Muscle of leg (tissue), 3 donors: ENCODE measurements at regions not wholly inside any gene's neighbourhood (a gene's known extent, or its start where the extent isn't known, plus 50 kb on each side); places are given as distances from the start of the nearest gene placed in this dataset.

Experiments
- DNase-seq: peaks from one replicate; pipeline ENCODE4 v3.0.0; 2013
- H3K27ac ChIP-seq: one replicate; pipeline ENCODE4 v1.5.1; 2013; ENCODE audit warnings: mild to moderate bottlenecking, low read length, control low read depth
- H3K27me3 ChIP-seq: one replicate; pipeline ENCODE4 v1.6.1; 2013; ENCODE audit warnings: low read length; ENCODE audit not compliant: control insufficient read depth, insufficient read depth
- H3K36me3 ChIP-seq: one replicate; pipeline ENCODE4 v1.6.1; 2013; ENCODE audit warnings: low read length; ENCODE audit not compliant: control insufficient read depth, insufficient read depth
- H3K4me1 ChIP-seq: one replicate; pipeline ENCODE4 v1.6.1; 2013; ENCODE audit warnings: low read length; ENCODE audit not compliant: control insufficient read depth, insufficient read depth
- H3K4me3 ChIP-seq: one replicate; pipeline ENCODE4 v1.5.1; 2013; ENCODE audit warnings: low read length, control low read depth
- H3K9me3 ChIP-seq: replicated peaks from 2 replicates; pipeline ENCODE4 v1.6.1; 2013; ENCODE audit warnings: low read depth, low read length; ENCODE audit not compliant: control insufficient read depth
- WGBS: methylation state at CpG from one replicate; pipeline ENCODE4 v1.1.5; 2013; ENCODE audit warnings: missing lambda C conversion rate; ENCODE audit not compliant: insufficient coverage; 5-methylcytosine and 5-hydroxymethylcytosine counted together

DNA sequence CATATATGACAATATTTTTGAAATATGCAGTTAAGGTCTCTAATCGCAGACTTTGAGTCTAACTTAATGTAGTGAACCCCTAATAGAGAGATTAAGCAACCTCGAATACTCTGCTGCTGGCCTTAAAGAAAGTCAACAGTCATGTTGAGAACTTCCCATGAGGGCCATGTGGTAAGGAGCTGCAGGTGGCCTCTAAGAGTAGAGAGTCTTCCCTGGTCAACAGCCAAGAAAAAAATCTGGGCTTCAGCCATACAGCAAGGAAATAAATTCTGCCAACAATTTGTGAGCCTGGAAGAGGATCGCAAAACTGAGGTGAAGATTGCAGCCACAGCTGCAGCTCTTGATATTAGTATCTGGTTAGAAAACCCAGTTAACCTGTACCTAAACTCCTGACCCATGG lies 935.2 kb upstream of the TYRP1 start:
- no peaks in the 10 kb centered on the region for H3K4me1 ChIP-seq
- no peaks in the 10 kb centered on the region for H3K9me3 ChIP-seq
- peak; percentile 81 for DNase-seq
- no peaks in the 10 kb centered on the region for H3K36me3 ChIP-seq
- no CpG with 5 or more reads among the region's 3 CpGs for WGBS
- no peak overlapping the region for H3K4me3 ChIP-seq
- H3K27ac ChIP-seq: no peak overlapping the region
- no peaks in the 10 kb centered on the region for H3K27me3 ChIP-seq

DNA sequence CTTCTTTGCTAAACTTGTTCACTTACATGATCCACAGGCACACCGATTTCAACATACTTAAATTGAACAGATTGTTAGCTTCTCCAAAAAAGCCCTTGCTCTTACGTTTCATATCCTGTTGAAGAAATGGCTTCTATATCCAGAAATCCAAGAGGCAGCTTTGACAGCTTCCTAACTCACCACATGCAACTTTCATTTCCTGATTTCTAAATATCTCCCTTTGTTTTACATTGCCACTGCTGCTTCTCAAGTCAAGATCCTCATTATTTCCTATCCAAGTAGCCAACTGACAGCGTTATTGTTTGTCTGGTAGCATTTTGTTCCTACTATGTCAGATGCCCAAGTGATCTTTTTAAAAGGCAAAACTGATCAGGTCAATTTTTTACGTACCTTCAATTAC lies 913.2 kb upstream of the TYRP1 start:
- Histone ChIP-seq H3K27me3 (no peaks in the 10 kb centered on the region), H3K36me3 (no peaks in the 10 kb centered on the region), H3K4me3 (no peak overlapping the region), H3K4me1 (no peaks in the 10 kb centered on the region), H3K27ac (no peak overlapping the region), H3K9me3 (no peaks in the 10 kb centered on the region)
- peak; percentile 27 for DNase-seq
- WGBS: 40% methylated on average over 2 of the region's 4 CpGs

GRCh38 chr9:11792870-11793269 lies 900.3 kb upstream of the TYRP1 start:
- H3K27ac ChIP-seq: no peak overlapping the region
- H3K9me3 ChIP-seq: no peaks in the 10 kb centered on the region
- no peak for DNase-seq
- H3K27me3 ChIP-seq: no peaks in the 10 kb centered on the region
- no peak overlapping the region for H3K4me3 ChIP-seq
- no CpG with 5 or more reads among the region's 1 CpG for WGBS
- H3K36me3 ChIP-seq: no peaks in the 10 kb centered on the region
- no peaks in the 10 kb centered on the region for H3K4me1 ChIP-seq

GRCh38 chr9:11794984-11795383 lies 898.2 kb upstream of the TYRP1 start:
- DNase-seq: no peak
- Histone ChIP-seq H3K4me1 (no peaks in the 10 kb centered on the region), H3K27me3 (no peaks in the 10 kb centered on the region), H3K36me3 (no peaks in the 10 kb centered on the region), H3K9me3 (no peaks in the 10 kb centered on the region), H3K4me3 (no peak overlapping the region), H3K27ac (no peak overlapping the region)
- 83% methylated on average over 4 of the region's 5 CpGs for WGBS

DNA sequence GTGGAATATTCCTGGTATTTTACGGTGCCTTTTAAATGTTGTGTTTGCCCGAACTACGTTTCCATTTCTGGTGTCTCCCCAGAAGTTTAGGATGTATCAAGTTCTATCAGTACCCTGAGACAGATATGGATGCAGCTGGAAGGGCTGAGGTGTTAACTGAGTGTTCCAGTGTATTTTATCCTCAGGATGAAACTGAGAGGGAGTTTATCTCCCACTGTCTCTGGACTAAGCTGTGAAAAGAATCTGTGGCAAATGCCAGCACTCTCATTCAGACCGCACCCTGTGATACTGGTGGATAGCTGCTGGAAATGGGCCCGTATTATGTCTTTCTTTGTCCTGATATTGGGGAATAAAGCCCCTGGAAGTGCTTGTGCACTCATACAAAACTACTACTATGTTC lies 887.2 kb upstream of the TYRP1 start:
- Histone ChIP-seq H3K36me3 (no peaks in the 10 kb centered on the region), H3K27ac (no peak overlapping the region), H3K4me1 (no peaks in the 10 kb centered on the region), H3K9me3 (peaks cover 4% of the 10 kb centered on the region), H3K27me3 (no peaks in the 10 kb centered on the region), H3K4me3 (no peak overlapping the region)
- DNase-seq: no peak
- WGBS: 82% methylated on average over 3 of the region's 5 CpGs

- H3K4me3 ChIP-seq: no peak overlapping the region
- H3K27ac ChIP-seq: peak overlapping the region; percentile 29
- H3K4me1 ChIP-seq: no peaks in the 10 kb centered on the region
- no peaks in the 10 kb centered on the region for H3K36me3 ChIP-seq
- H3K27me3 ChIP-seq: no peaks in the 10 kb centered on the region
- peak; percentile 12 for DNase-seq
- no peaks in the 10 kb centered on the region for H3K9me3 ChIP-seq
- WGBS: 26% methylated on average over 2 of the region's 7 CpGs
These were observed 871.7 kb upstream of the TYRP1 start for GRCh38 chr9:11821306-11821975.

DNA sequence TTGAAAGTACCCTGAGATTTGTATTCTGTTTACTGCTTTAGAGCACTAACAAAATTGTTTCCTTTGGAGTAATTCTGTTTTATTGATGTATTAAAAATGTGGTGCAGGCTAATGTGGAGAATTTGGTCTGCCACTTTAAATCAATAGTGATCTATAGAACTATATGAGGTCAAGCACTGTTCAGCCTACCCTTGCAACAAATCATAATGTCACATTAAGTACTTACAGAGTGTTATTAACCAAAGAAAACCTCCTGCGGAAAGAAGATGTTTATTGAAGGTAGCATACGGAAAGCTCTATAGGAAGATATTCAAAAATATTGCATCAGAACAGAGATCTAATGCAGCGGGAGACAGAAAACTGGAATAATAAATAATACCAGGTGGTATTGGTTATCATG lies 865.0 kb upstream of the TYRP1 start:
- Histone ChIP-seq H3K9me3 (no peaks in the 10 kb centered on the region), H3K27me3 (no peaks in the 10 kb centered on the region), H3K4me3 (no peak overlapping the region), H3K36me3 (no peaks in the 10 kb centered on the region), H3K4me1 (no peaks in the 10 kb centered on the region), H3K27ac (no peak overlapping the region)
- no peak for DNase-seq
- WGBS: no CpG with 5 or more reads among the region's 3 CpGs

GRCh38 chr9:11833056-11833455 lies 860.1 kb upstream of the TYRP1 start:
- Histone ChIP-seq H3K4me1 (no peaks in the 10 kb centered on the region), H3K27ac (no peak overlapping the region), H3K9me3 (peaks cover 2% of the 10 kb centered on the region), H3K36me3 (no peaks in the 10 kb centered on the region), H3K4me3 (no peak overlapping the region), H3K27me3 (no peaks in the 10 kb centered on the region)
- no CpG with 5 or more reads among the region's 2 CpGs for whole genome bisulfite sequencing
- peak; percentile 52 for DNase-seq

DNA sequence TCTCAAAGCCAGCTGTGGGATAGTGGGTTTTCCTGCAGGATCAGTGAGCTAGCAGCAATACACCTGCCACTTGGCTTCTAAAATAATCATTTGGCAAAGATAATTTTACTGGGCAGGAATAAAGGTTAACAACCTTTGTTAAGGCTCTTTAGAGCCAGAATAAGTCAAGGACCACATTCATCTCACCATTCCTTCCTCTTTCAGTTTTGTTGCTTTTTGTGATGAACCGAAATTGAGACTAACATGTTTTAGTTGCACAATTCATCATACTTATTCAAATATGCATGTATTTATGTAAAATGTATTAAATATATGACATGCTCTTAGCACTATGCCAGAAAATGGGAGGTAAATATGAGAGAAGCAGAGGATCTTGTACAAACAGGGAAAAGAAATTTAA lies 824.4 kb upstream of the TYRP1 start:
- no peak for DNase-seq
- Histone ChIP-seq H3K27me3 (no peaks in the 10 kb centered on the region), H3K4me3 (no peak overlapping the region), H3K36me3 (no peaks in the 10 kb centered on the region), H3K4me1 (no peaks in the 10 kb centered on the region), H3K9me3 (no peaks in the 10 kb centered on the region), H3K27ac (no peak overlapping the region)
- no CpG with 5 or more reads among the region's 1 CpG for WGBS

- Histone ChIP-seq H3K4me3 (no peak overlapping the region), H3K27ac (no peak overlapping the region), H3K9me3 (no peaks in the 10 kb centered on the region), H3K36me3 (no peaks in the 10 kb centered on the region), H3K27me3 (no peaks in the 10 kb centered on the region), H3K4me1 (no peaks in the 10 kb centered on the region)
- WGBS: no CpG with 5 or more reads among the region's 5 CpGs
- no peak for DNase-seq
These were observed 821.3 kb upstream of the TYRP1 start for GRCh38 chr9:11871852-11872251.

DNA sequence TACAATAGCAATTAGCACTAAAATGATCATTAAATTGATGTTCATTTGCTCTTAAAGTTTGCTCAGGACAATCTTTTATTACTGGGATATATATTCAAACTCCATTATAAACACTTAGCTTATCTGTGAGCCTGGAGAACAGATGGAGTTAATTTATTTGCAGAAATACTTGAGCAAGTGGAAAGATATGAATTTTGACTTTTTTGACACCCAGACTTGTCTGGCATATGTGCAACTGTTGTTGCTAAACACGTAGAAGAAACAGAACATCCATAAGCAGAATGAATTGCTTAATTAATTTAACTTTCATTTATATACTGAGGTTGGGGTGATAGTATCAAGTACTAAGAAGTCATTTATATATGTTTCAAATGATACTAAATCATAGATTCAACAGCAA lies 820.7 kb upstream of the TYRP1 start:
- no peaks in the 10 kb centered on the region for H3K27me3 ChIP-seq
- H3K36me3 ChIP-seq: no peaks in the 10 kb centered on the region
- no peak for DNase-seq
- H3K9me3 ChIP-seq: no peaks in the 10 kb centered on the region
- H3K27ac ChIP-seq: no peak overlapping the region
- H3K4me1 ChIP-seq: no peaks in the 10 kb centered on the region
- WGBS: no CpG with 5 or more reads among the region's 1 CpG
- H3K4me3 ChIP-seq: no peak overlapping the region
